ENCODE measurements at regions not wholly inside any gene's neighbourhood (a gene's known extent, or its start where the extent isn't known, plus 50 kb on each side); places are given as distances from the start of the nearest gene placed in this dataset.

GRCh38 chr2:175310813-175311504, 129.4 kb upstream of the ATP5MC3 start:
- DNase-seq (no peak), FAIRE-seq (no peak)
- Histone ChIP-seq H3K36me3 (ENCODE audit: control insufficient read depth in 3 of 3, insufficient read depth in 2 of 3, low read depth in 1 of 3, low read length in 3 of 3) (no peaks in the 10 kb centered on the region), H3K27ac (ENCODE audit: low read depth in 1 of 3, low read length in 2 of 3) (no peak overlapping the region), H3K4me3 (ENCODE audit: low read depth in 1 of 3, low read length in 3 of 3) (no peak overlapping the region), H3K9me3 (ENCODE audit: control insufficient read depth in 2 of 2, insufficient read depth in 1 of 2, low read depth in 1 of 2, low read length in 1 of 2) (no peaks in the 10 kb centered on the region), H3K27me3 (ENCODE audit: control insufficient read depth in 3 of 3, insufficient read depth in 3 of 3, low read length in 3 of 3) (no peaks in the 10 kb centered on the region), H3K4me1 (ENCODE audit: control insufficient read depth in 3 of 3, insufficient read depth in 2 of 3, low read depth in 1 of 3, low read length in 2 of 3) (no peaks in the 10 kb centered on the region)
- 71 to 86% (median 81%) methylated on average over 1 of the region's 1 CpG for WGBS, 3 donors

- WGBS, 3 donors, result 61 to 66% (median 65%) methylated on average over 3 of the region's 3 CpGs
- H3K27me3 ChIP-seq (ENCODE audit: control insufficient read depth in 3 of 3, insufficient read depth in 3 of 3, low read length in 3 of 3), result no peaks in the 10 kb centered on the region
- no peak overlapping the region for H3K27ac ChIP-seq (ENCODE audit: low read depth in 1 of 3, low read length in 2 of 3)
- H3K9me3 ChIP-seq (ENCODE audit: control insufficient read depth in 2 of 2, insufficient read depth in 1 of 2, low read depth in 1 of 2, low read length in 1 of 2), result no peaks in the 10 kb centered on the region
- DNase-seq, result peak in 1 of 2 donors; percentile 11
- peaks cover 0 to 2% (median 0%) of the 10 kb centered on the region in 3 donors for H3K4me1 ChIP-seq (ENCODE audit: control insufficient read depth in 3 of 3, insufficient read depth in 2 of 3, low read depth in 1 of 3, low read length in 2 of 3)
- FAIRE-seq, result no peak
- no peak overlapping the region for H3K4me3 ChIP-seq (ENCODE audit: low read depth in 1 of 3, low read length in 3 of 3)
- H3K36me3 ChIP-seq (ENCODE audit: control insufficient read depth in 3 of 3, insufficient read depth in 2 of 3, low read depth in 1 of 3, low read length in 3 of 3), result no peaks in the 10 kb centered on the region
These were observed 128.3 kb upstream of the ATP5MC3 start for GRCh38 chr2:175309799-175310198.

GRCh38 chr2:175308005-175308404, 126.5 kb upstream of the ATP5MC3 start:
- H3K4me1 ChIP-seq (ENCODE audit: control insufficient read depth in 3 of 3, insufficient read depth in 2 of 3, low read depth in 1 of 3, low read length in 2 of 3), result peaks cover 0 to 2% (median 0%) of the 10 kb centered on the region in 3 donors
- no peak for FAIRE-seq

GRCh38 chr2:175304541-175304940, 123.0 kb upstream of the ATP5MC3 start:
- Histone ChIP-seq H3K27ac (ENCODE audit: low read depth in 1 of 3, low read length in 2 of 3) (no peak overlapping the region), H3K4me1 (ENCODE audit: control insufficient read depth in 3 of 3, insufficient read depth in 2 of 3, low read depth in 1 of 3, low read length in 2 of 3) (peaks cover 0 to 2% (median 0%) of the 10 kb centered on the region in 3 donors), H3K9me3 (ENCODE audit: control insufficient read depth in 2 of 2, insufficient read depth in 1 of 2, low read depth in 1 of 2, low read length in 1 of 2) (no peaks in the 10 kb centered on the region), H3K27me3 (ENCODE audit: control insufficient read depth in 3 of 3, insufficient read depth in 3 of 3, low read length in 3 of 3) (no peaks in the 10 kb centered on the region), H3K36me3 (ENCODE audit: control insufficient read depth in 3 of 3, insufficient read depth in 2 of 3, low read depth in 1 of 3, low read length in 3 of 3) (no peaks in the 10 kb centered on the region), H3K4me3 (ENCODE audit: low read depth in 1 of 3, low read length in 3 of 3) (no peak overlapping the region)
- DNase-seq (peak in 1 of 2 donors; percentile 62), FAIRE-seq (no peak)
- WGBS, 3 donors, result 54 to 82% (median 64%) methylated on average over 2 of the region's 2 CpGs

More at GRCh38 chr2:175308005-175308404, 126.5 kb upstream of the ATP5MC3 start:
- DNase-seq, result no peak
- H3K27me3 ChIP-seq (ENCODE audit: control insufficient read depth in 3 of 3, insufficient read depth in 3 of 3, low read length in 3 of 3), result no peaks in the 10 kb centered on the region
- no peak overlapping the region for H3K27ac ChIP-seq (ENCODE audit: low read depth in 1 of 3, low read length in 2 of 3)
- WGBS, 3 donors, result 76 to 94% (median 85%) methylated on average over 4 of the region's 4 CpGs
- H3K9me3 ChIP-seq (ENCODE audit: control insufficient read depth in 2 of 2, insufficient read depth in 1 of 2, low read depth in 1 of 2, low read length in 1 of 2), result no peaks in the 10 kb centered on the region
- H3K4me3 ChIP-seq (ENCODE audit: low read depth in 1 of 3, low read length in 3 of 3), result no peak overlapping the region
- H3K36me3 ChIP-seq (ENCODE audit: control insufficient read depth in 3 of 3, insufficient read depth in 2 of 3, low read depth in 1 of 3, low read length in 3 of 3), result no peaks in the 10 kb centered on the region

- Histone ChIP-seq H3K27ac (ENCODE audit: low read depth in 1 of 3, low read length in 2 of 3) (no peak overlapping the region), H3K4me3 (ENCODE audit: low read depth in 1 of 3, low read length in 3 of 3) (no peak overlapping the region), H3K9me3 (ENCODE audit: control insufficient read depth in 2 of 2, insufficient read depth in 1 of 2, low read depth in 1 of 2, low read length in 1 of 2) (no peaks in the 10 kb centered on the region), H3K4me1 (ENCODE audit: control insufficient read depth in 3 of 3, insufficient read depth in 2 of 3, low read depth in 1 of 3, low read length in 2 of 3) (no peaks in the 10 kb centered on the region), H3K27me3 (ENCODE audit: control insufficient read depth in 3 of 3, insufficient read depth in 3 of 3, low read length in 3 of 3) (peaks cover 0 to 32% (median 5%) of the 10 kb centered on the region in 3 donors), H3K36me3 (ENCODE audit: control insufficient read depth in 3 of 3, insufficient read depth in 2 of 3, low read depth in 1 of 3, low read length in 3 of 3) (no peaks in the 10 kb centered on the region)
- 58 to 68% (median 64%) methylated on average over 4 of the region's 4 CpGs for WGBS, 3 donors
- DNase-seq (no peak), FAIRE-seq (no peak)
These were observed 112.3 kb upstream of the ATP5MC3 start for GRCh38 chr2:175293776-175294175.

GRCh38 chr2:175293195-175293594, 111.7 kb upstream of the ATP5MC3 start:
- no peak for FAIRE-seq
- WGBS, 3 donors, result 83 to 89% (median 84%) methylated on average over 3 of the region's 3 CpGs

GRCh38 chr2:175282886-175283285, 101.4 kb upstream of the ATP5MC3 start:
- DNase-seq (peak; percentile 42 to 88), FAIRE-seq (peak; percentile 5)
- Histone ChIP-seq H3K27me3 (ENCODE audit: control insufficient read depth in 3 of 3, insufficient read depth in 3 of 3, low read length in 3 of 3) (peaks cover 0 to 8% (median 0%) of the 10 kb centered on the region in 3 donors), H3K4me3 (ENCODE audit: low read depth in 1 of 3, low read length in 3 of 3) (no peak overlapping the region), H3K27ac (ENCODE audit: low read depth in 1 of 3, low read length in 2 of 3) (no peak overlapping the region), H3K4me1 (ENCODE audit: control insufficient read depth in 3 of 3, insufficient read depth in 2 of 3, low read depth in 1 of 3, low read length in 2 of 3) (peaks cover 0 to 2% (median 0%) of the 10 kb centered on the region in 3 donors), H3K36me3 (ENCODE audit: control insufficient read depth in 3 of 3, insufficient read depth in 2 of 3, low read depth in 1 of 3, low read length in 3 of 3) (no peaks in the 10 kb centered on the region), H3K9me3 (ENCODE audit: control insufficient read depth in 2 of 2, insufficient read depth in 1 of 2, low read depth in 1 of 2, low read length in 1 of 2) (no peaks in the 10 kb centered on the region)
- WGBS, 3 donors, result 7 to 52% (median 34%) methylated on average over 2 of the region's 2 CpGs

More at GRCh38 chr2:175293195-175293594, 111.7 kb upstream of the ATP5MC3 start:
- DNase-seq, result no peak
- Histone ChIP-seq H3K9me3 (ENCODE audit: control insufficient read depth in 2 of 2, insufficient read depth in 1 of 2, low read depth in 1 of 2, low read length in 1 of 2) (no peaks in the 10 kb centered on the region), H3K36me3 (ENCODE audit: control insufficient read depth in 3 of 3, insufficient read depth in 2 of 3, low read depth in 1 of 3, low read length in 3 of 3) (no peaks in the 10 kb centered on the region), H3K27me3 (ENCODE audit: control insufficient read depth in 3 of 3, insufficient read depth in 3 of 3, low read length in 3 of 3) (peaks cover 0 to 32% (median 5%) of the 10 kb centered on the region in 3 donors), H3K27ac (ENCODE audit: low read depth in 1 of 3, low read length in 2 of 3) (no peak overlapping the region), H3K4me1 (ENCODE audit: control insufficient read depth in 3 of 3, insufficient read depth in 2 of 3, low read depth in 1 of 3, low read length in 2 of 3) (no peaks in the 10 kb centered on the region), H3K4me3 (ENCODE audit: low read depth in 1 of 3, low read length in 3 of 3) (no peak overlapping the region)

GRCh38 chr2:175282300-175282699, 100.8 kb upstream of the ATP5MC3 start:
- no peaks in the 10 kb centered on the region for H3K9me3 ChIP-seq (ENCODE audit: control insufficient read depth in 2 of 2, insufficient read depth in 1 of 2, low read depth in 1 of 2, low read length in 1 of 2)
- FAIRE-seq (peak; percentile 26), DNase-seq (peak; percentile 11 to 47)
- no peak overlapping the region for H3K27ac ChIP-seq (ENCODE audit: low read depth in 1 of 3, low read length in 2 of 3)
- peaks cover 0 to 2% (median 0%) of the 10 kb centered on the region in 3 donors for H3K4me1 ChIP-seq (ENCODE audit: control insufficient read depth in 3 of 3, insufficient read depth in 2 of 3, low read depth in 1 of 3, low read length in 2 of 3)
- peaks cover 0 to 6% (median 0%) of the 10 kb centered on the region in 3 donors for H3K27me3 ChIP-seq (ENCODE audit: control insufficient read depth in 3 of 3, insufficient read depth in 3 of 3, low read length in 3 of 3)
- no peak overlapping the region for H3K4me3 ChIP-seq (ENCODE audit: low read depth in 1 of 3, low read length in 3 of 3)
- H3K36me3 ChIP-seq (ENCODE audit: control insufficient read depth in 3 of 3, insufficient read depth in 2 of 3, low read depth in 1 of 3, low read length in 3 of 3), result no peaks in the 10 kb centered on the region
- WGBS, 3 donors, result 33 to 63% (median 51%) methylated on average over 1 of the region's 1 CpG

Data from small intestine (tissue), 7 donors.